ENCODE measurements at regions not wholly inside any gene's neighbourhood (a gene's known extent, or its start where the extent isn't known, plus 50 kb on each side); places are given as distances from the start of the nearest gene placed in this dataset.
"Not testable (repeated sequence)": the region's sequence is repeated elsewhere in the genome, so short reads cannot be mapped to it uniquely, and the experiment has no call there.

DNA sequence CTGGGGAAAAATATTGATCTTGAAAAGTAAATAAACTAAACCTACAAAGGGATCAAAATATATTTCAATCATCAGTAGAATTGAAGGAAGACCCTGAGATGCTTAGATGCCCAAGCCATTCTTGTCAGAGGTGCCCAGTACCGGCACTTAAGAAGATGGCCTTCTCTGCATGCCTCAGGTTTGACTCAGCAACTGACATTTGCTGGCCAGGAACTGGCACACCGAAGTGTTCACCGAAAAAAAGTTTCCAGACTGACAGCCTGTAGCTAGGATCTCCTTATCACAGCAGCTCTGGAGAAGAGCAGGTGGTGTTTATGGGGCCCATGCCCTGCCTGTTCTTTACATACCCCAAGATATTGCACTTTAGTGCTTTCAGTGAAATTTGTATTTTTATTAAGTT is 203.2 kb downstream of the MOXD1 start:
- DNase-seq: no peak

GRCh38 chr6:132194529-132194928 is 206.7 kb downstream of the MOXD1 start:
- no peak for DNase-seq

DNA sequence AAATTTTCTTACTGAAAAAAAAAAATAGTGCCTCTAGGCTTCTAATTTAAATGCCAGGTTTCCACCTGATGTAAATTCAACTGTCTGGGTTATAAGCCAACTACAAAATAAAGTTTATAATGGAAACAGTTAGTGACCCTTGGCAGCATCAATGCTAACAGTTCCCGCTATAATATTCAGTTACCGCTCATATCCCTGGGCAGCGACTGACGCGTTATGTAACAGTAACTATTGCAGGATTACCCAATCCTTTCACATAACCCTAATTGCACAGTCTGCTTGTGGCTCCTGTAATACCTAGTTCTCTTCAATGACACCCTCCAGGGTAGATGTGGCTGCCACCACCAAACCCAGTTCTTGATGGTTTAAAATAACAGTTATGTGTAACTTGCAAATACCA is 208.6 kb downstream of the MOXD1 start:
- DNase-seq: peak; percentile 3

DNA sequence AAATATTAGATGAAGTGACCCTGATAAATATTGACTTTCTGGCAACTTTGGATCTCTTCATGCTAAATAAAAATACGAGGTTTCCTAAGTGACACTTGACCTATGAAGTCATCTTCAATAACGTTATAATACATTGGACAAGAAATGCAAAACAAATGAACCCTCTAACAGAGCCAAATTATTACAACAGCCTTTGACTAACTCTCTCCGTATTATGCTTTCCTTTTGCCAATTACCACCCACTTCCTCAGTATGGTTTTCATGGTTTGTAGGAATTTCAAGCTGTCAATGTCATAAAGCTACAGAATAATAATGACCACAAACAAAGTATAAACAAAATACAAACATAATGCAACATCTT is 210.5 kb downstream of the MOXD1 start:
- DNase-seq: no peak

DNA sequence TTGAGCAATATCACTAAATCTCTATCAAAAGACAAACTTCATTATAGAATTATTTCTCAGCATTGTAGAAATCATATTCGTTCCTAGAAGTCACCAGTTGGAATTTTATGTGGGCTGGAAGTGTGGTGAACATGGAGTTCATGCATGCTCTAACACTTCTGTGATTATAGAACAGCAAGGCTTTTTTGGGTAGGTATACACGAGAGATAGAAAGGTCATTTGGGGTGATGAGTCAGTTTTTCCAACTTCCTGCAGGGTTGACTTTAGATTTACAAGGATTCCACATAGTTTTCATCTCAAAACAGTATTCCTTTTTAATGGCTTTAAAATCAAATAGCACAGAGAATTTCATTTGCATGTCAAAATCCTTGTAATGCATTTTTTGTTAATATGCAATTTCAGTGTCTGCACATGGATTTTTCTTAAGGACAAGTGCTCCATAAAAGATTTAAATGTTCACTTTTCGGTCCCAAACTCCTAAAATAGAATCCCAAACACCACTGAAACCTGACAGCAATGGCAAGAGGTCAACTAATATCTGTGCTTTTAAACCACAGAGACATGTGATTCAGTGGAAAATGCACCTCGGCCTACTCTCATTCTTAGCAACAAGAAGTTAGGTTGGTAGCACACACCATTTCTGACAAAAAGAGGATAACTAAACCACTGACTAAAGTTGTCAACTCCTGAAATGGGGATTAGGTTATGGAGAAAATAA is 211.0 kb downstream of the MOXD1 start:
- no peak for DNase-seq

DNA sequence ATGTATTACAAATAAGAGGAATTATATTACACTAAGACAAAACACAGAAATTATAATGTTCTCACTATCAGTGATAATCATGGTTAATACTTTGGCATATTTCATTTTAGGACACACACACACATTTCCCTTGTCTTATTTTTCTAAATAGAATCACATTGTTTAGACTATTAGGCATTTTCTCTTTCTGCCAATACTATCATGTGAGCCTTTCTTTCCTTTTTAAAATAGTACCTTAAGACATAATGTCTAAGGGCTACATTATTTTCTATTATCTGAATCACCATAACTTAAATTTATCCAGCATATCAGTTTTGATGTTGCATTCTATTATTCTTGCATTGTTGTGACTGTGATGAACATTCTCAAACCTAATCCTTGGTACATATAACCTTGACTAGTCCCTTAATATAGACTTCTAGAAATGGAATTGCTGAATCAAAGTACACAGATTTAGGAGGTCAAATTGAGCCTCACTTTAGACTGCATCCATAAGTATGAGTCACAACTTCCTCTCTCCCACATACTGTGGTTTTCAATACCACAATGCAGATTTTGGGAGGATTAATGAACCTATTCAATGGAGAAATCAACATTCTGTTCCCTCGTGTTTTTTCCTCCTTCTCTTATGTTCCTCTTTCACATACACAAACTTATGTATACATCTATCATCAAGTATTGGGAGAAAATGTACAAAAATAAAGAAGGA is 212.6 kb downstream of the MOXD1 start:
- no peak for DNase-seq

- DNase-seq: no peak
Observed at GRCh38 chr6:132187816-132188215, 213.5 kb downstream of the MOXD1 start.

GRCh38 chr6:132184966-132185365 is 216.3 kb downstream of the MOXD1 start:
- DNase-seq: not testable (repeated sequence)

GRCh38 chr6:132179955-132180354 is 221.3 kb downstream of the MOXD1 start:
- no peak for DNase-seq

DNA sequence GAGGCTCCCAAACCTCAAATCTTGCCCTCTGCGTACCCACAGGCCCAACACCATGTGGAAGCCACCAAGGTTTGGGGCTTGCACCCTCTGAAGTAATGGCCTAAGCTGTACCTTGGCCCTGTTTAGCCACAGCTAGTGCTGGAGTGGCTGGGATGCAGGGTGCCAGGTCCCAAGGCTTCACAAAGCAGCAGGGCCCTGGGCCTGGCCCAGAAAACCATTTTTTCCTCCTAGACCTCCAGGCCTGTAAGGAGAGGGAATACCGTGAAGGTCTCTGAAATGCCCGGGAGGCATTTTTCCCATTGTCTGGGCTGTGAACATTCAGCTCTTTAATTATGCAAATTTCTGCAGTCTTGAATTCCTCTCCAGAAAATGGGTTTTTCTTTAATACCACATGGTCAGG is 223.7 kb upstream of the CCN2 start:
- DNase-seq: no peak

DNA sequence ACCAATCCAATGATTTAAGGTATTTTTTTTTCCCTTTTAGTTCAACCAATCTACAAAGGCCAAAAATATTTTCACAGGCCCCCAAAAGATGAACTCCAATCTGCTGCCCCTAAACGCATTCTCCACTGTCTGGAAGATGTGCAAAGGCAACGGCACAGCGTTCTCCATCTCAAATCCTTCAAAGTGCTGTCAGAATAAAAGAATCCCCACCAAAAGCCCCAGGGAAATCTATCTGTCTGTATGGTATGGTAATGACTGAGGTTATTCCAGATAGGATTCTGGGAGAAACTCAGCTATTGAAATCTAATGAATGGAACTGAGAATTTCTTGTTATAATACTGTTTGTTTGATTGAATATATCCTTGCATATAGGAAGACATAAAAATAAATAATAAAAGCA is 217.8 kb upstream of the CCN2 start:
- DNase-seq: no peak

GRCh38 chr6:132167929-132168892 is 217.0 kb upstream of the CCN2 start:
- DNase-seq: no peak

DNA sequence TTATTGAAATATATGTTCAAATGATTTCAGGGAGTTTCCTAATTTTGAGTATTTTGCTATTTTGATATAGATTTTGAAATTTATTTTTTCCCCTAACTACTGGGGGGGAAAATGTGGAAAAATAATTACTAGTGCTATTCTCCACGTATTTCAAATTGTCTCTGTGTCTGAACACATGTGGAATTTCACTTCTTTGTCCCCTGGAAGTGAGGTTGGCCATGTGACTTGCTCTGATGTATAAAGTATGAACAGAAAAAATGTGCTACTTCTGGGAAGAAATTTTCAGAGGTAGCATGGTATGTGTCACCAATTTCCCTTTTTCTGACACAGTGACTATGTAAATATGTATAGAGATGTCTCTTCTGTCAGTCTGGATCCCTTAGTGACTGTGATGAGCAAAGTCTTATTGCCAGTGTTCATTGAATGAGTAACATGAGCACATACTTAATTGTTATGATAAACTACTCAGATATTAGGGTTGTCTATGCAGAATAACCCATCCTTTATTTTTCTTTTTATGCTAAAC is 215.4 kb upstream of the CCN2 start:
- no peak for DNase-seq

- DNase-seq: no peak
Observed at GRCh38 chr6:132165677-132166076, 214.5 kb upstream of the CCN2 start.

GRCh38 chr6:132161283-132161682 is 210.1 kb upstream of the CCN2 start:
- peak; percentile 20 for DNase-seq

- DNase-seq: no peak
Observed at GRCh38 chr6:132153221-132153898, 202.2 kb upstream of the CCN2 start.

DNA sequence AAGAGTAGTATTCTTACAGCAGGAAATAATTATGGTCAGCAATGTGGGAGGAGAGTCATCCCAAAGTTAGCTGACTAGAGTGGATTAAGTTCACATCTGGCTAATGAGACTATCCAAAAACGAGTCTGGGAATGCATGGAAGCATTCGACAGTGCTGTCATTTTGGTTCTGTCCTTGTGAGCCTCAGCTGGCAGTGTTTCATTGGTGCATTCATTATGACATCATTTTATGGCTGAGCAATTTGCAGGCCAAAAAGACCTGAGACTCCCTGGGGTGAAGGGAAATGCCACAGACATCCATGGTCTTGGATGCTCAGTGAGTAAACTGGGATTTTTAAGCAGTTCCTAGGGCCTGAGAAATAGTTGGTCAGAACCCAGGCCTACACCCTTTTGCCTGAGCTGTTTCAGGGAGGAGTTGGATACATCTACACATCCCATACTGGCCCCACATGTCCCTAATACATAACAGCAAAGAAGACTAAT is 196.4 kb upstream of the CCN2 start:
- DNase-seq: no peak

- DNase-seq: peak; percentile 9
Observed at GRCh38 chr6:132144456-132144855, 193.3 kb upstream of the CCN2 start.

DNA sequence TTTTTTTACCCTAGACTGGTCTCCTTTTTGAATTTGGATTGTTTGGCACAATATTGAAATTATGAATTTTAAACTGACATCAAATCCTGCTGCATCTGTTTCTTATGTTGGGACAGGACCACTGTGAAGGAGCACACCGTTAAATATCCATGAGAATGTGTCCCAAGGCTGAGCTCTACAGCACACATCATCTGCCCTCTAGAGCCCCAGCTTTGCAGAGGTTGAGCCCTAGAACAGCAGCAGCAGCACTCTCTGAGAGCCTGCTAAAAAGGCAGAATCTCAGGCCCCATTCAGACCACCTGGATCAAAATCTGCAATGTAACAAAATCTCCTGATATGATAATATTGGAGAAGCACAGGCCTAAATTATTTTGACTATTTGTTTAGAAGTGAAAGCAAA is 192.1 kb upstream of the CCN2 start:
- DNase-seq: no peak

DNA sequence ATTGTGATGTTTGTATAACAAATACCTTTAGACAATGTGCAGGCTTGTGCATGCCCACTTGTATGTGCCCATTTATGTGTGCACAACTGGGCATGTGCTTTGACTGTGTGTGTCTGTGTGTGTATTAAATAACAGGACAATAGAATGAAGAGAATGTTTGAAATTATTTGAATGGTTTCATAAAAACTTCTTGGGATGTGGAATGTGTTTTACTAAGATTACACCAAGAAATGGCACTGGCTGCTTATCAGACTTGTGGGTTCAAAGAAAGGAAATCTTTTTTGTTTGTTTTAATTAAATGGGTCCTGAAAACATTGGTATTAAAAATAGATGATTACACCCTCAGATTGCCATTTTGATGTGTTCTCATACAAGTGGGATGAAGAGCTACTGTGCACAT is 191.6 kb upstream of the CCN2 start:
- DNase-seq: no peak

- no peak for DNase-seq
Observed at GRCh38 chr6:132142308-132142707, 191.1 kb upstream of the CCN2 start.

- DNase-seq: no peak
Observed at GRCh38 chr6:132140189-132140588, 189.0 kb upstream of the CCN2 start.

DNA sequence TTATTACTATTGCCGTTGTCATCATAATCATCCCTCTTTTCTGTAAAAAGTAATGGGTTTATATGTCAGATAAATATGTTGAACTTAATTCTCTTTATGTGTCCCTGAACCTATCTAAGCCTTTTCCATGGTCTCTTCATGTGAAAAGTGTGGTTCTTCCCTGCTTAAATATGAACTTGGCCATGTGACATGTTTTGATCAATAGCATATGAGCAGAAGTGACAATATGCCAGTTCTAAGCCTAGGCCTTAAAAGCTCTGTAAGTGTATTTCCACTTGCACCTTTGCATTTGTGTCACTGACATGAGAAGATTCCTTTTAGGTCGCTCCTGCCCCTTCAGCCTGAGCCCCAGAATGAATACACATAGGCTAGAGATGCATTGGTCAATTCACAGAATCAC is 188.4 kb upstream of the CCN2 start:
- DNase-seq: no peak
